ENCODE measurements at regions not wholly inside any gene's neighbourhood (a gene's known extent, or its start where the extent isn't known, plus 50 kb on each side); places are given as distances from the start of the nearest gene placed in this dataset.
A peak's percentile ranks its signal among the peaks of the same experiment; 100 is the strongest.

- H2AFZ ChIP-seq (replicated peaks): no peak overlapping the region
- H3F3A ChIP-seq (ENCODE audit: low read depth): peaks cover 20% of the 10 kb centered on the region
Measured at GRCh38 chr5:123286891-123287290, 136.3 kb downstream of the CEP120 start.

GRCh38 chr5:123285122-123286023 lies 137.8 kb downstream of the CEP120 start:
- Histone ChIP-seq H3K4me1 (peaks cover 35% of the 10 kb centered on the region), H2AFZ (replicated peaks) (peak overlapping the region; percentile 97), H3K4me3 (peak overlapping the region; percentile 59), H3K36me3 (no peaks in the 10 kb centered on the region), H4K20me1 (ENCODE audit: low read depth) (no peaks in the 10 kb centered on the region), H3F3A (ENCODE audit: low read depth) (peaks cover 20% of the 10 kb centered on the region), H3K4me2 (peak overlapping the region; percentile 89), H3K9ac (no peak overlapping the region), H3K9me3 (ENCODE audit: low read depth) (no peaks in the 10 kb centered on the region), H3K27me3 (peaks cover 29% of the 10 kb centered on the region), H3K27ac (no peak overlapping the region), H3K79me2 (ENCODE audit: low read depth) (no peaks in the 10 kb centered on the region)
- H3K9me3 Mint-ChIP-seq: peaks cover 3% of the 10 kb centered on the region
- TF ChIP-seq EZH2 (IDR thresholded peaks at IDR 0.05) (no peak), EZH2phosphoT487 (IDR thresholded peaks at IDR 0.05) (no peak), CTCF (IDR thresholded peaks at IDR 0.05) (no peak)
- peak overlapping the region; percentile 89 for H3K4me3 Mint-ChIP-seq
- peaks cover 5% of the 10 kb centered on the region for H3K27me3 Mint-ChIP-seq (ENCODE audit: insufficient read depth, low read depth)
- peaks cover 33% of the 10 kb centered on the region for H3K4me1 Mint-ChIP-seq
- DNase-seq (ENCODE audit: low spot score): peak; percentile 59
- H3K36me3 Mint-ChIP-seq: no peaks in the 10 kb centered on the region
- no peak overlapping the region for H3K27ac Mint-ChIP-seq

More at GRCh38 chr5:123286891-123287290, 136.3 kb downstream of the CEP120 start:
- Mint-ChIP-seq H3K9me3 (peaks cover 3% of the 10 kb centered on the region), H3K27ac (no peak overlapping the region), H3K36me3 (no peaks in the 10 kb centered on the region), H3K4me1 (peaks cover 33% of the 10 kb centered on the region), H3K27me3 (ENCODE audit: insufficient read depth, low read depth) (peaks cover 5% of the 10 kb centered on the region), H3K4me3 (no peak overlapping the region)
- TF ChIP-seq CTCF (IDR thresholded peaks at IDR 0.05): no peak
- TF ChIP-seq EZH2phosphoT487 (IDR thresholded peaks at IDR 0.05): no peak
- no peak for TF ChIP-seq EZH2 (IDR thresholded peaks at IDR 0.05)
- H3K27ac ChIP-seq: no peak overlapping the region
- H3K4me3 ChIP-seq: no peak overlapping the region
- peaks cover 35% of the 10 kb centered on the region for H3K4me1 ChIP-seq
- H3K27me3 ChIP-seq: peaks cover 29% of the 10 kb centered on the region
- no peak overlapping the region for H3K9ac ChIP-seq
- no peak overlapping the region for H3K4me2 ChIP-seq
- no peak for DNase-seq (ENCODE audit: low spot score)
- H4K20me1 ChIP-seq (ENCODE audit: low read depth): no peaks in the 10 kb centered on the region
- H3K9me3 ChIP-seq (ENCODE audit: low read depth): no peaks in the 10 kb centered on the region
- H3K79me2 ChIP-seq (ENCODE audit: low read depth): no peaks in the 10 kb centered on the region
- H3K36me3 ChIP-seq: no peaks in the 10 kb centered on the region

- no peak overlapping the region for H3K27ac Mint-ChIP-seq
- Histone ChIP-seq H3K4me3 (no peak overlapping the region), H3K9me3 (ENCODE audit: low read depth) (no peaks in the 10 kb centered on the region), H3F3A (ENCODE audit: low read depth) (peaks cover 23% of the 10 kb centered on the region), H3K27me3 (peaks cover 29% of the 10 kb centered on the region), H2AFZ (replicated peaks) (no peak overlapping the region), H3K4me1 (peaks cover 35% of the 10 kb centered on the region), H3K27ac (no peak overlapping the region), H3K4me2 (peak overlapping the region; percentile 27), H3K9ac (no peak overlapping the region), H4K20me1 (ENCODE audit: low read depth) (no peaks in the 10 kb centered on the region), H3K79me2 (ENCODE audit: low read depth) (no peaks in the 10 kb centered on the region), H3K36me3 (no peaks in the 10 kb centered on the region)
- DNase-seq (ENCODE audit: low spot score): no peak
- H3K4me3 Mint-ChIP-seq: no peak overlapping the region
- peaks cover 33% of the 10 kb centered on the region for H3K4me1 Mint-ChIP-seq
- H3K9me3 Mint-ChIP-seq: peaks cover 3% of the 10 kb centered on the region
- no peak for TF ChIP-seq EZH2phosphoT487 (IDR thresholded peaks at IDR 0.05)
- TF ChIP-seq CTCF (IDR thresholded peaks at IDR 0.05): no peak
- no peak for TF ChIP-seq EZH2 (IDR thresholded peaks at IDR 0.05)
- no peaks in the 10 kb centered on the region for H3K36me3 Mint-ChIP-seq
- H3K27me3 Mint-ChIP-seq (ENCODE audit: insufficient read depth, low read depth): peaks cover 5% of the 10 kb centered on the region
Measured at GRCh38 chr5:123283499-123283898, 139.7 kb downstream of the CEP120 start.

Measured in neural progenitor cell (in vitro differentiated cells).